GM23338 (cell line): ENCODE measurements at regions not wholly inside any gene's neighbourhood (a gene's known extent, or its start where the extent isn't known, plus 50 kb on each side); places are given as distances from the start of the nearest gene placed in this dataset.

Experiments
- ATAC-seq: fragments of 200-7000 bp; cut with Tn5 transposase; 3 replicates; pipeline ENCODE4 v1.9.1; 2020
- DNase-seq: peaks from one replicate; pipeline ENCODE4 v3.0.0-alpha.2; 2015; ENCODE audit warnings: low spot score
- H2AFZ ChIP-seq: fragments of 200-600 bp; sonication (generic); 2 replicates; pipeline ENCODE4 v1.8.0; 2016; ENCODE audit warnings: antibody characterized with exemption, mild to moderate bottlenecking, moderate library complexity
- H3F3A ChIP-seq: fragments of 200-600 bp; sonication (generic); replicated peaks from 2 replicates; pipeline ENCODE4 v1.8.0; 2017; ENCODE audit warnings: antibody characterized with exemption, mixed run types, low read depth
- H3K27ac ChIP-seq: fragments of 200-600 bp; sonication (generic); 2 replicates; pipeline ENCODE4 v1.6.1; 2016; ENCODE audit warnings: low read depth
- H3K27me3 ChIP-seq: fragments of 200-600 bp; sonication (generic); 2 replicates; pipeline ENCODE4 v1.8.0; 2016; ENCODE audit warnings: mild to moderate bottlenecking, mixed run types, moderate library complexity; ENCODE audit not compliant: insufficient read depth
- H3K36me3 ChIP-seq: fragments of 200-600 bp; sonication (generic); 2 replicates; pipeline ENCODE4 v1.8.0; 2016; ENCODE audit warnings: mild to moderate bottlenecking; ENCODE audit not compliant: insufficient read depth
- H3K4me1 ChIP-seq: fragments of 200-600 bp; sonication (generic); 2 replicates; pipeline ENCODE4 v1.8.0; 2016; ENCODE audit warnings: mild to moderate bottlenecking, moderate library complexity; ENCODE audit not compliant: insufficient read depth
- H3K4me2 ChIP-seq: fragments of 200-600 bp; sonication (generic); 2 replicates; pipeline ENCODE4 v1.7.1; 2017; ENCODE audit warnings: mixed run types
- H3K4me3 ChIP-seq: fragments of 200-600 bp; sonication (generic); 2 replicates; pipeline ENCODE4 v1.6.1; 2016; ENCODE audit warnings: mixed run types
- H3K79me2 ChIP-seq: fragments of 200-600 bp; sonication (generic); replicated peaks from 2 replicates; pipeline ENCODE4 v1.8.0; 2017; ENCODE audit warnings: mild to moderate bottlenecking; ENCODE audit not compliant: insufficient read depth
- H3K9me2 ChIP-seq: fragments of 200-600 bp; sonication (generic); 2 replicates; pipeline ENCODE4 v1.8.0; 2017; ENCODE audit not compliant: insufficient read depth
- H4K20me1 ChIP-seq: fragments of 200-600 bp; sonication (generic); replicated peaks from 2 replicates; pipeline ENCODE4 v1.8.0; 2017; ENCODE audit warnings: mild to moderate bottlenecking; ENCODE audit not compliant: insufficient read depth
- H3K27ac Mint-ChIP-seq: 2 replicates; pipeline ENCODE4 v1.8.0; 2020; ENCODE audit warnings: inconsistent platforms, mild to moderate bottlenecking, moderate library complexity, mixed read lengths
- H3K27me3 Mint-ChIP-seq: 3 replicates; pipeline ENCODE4 v1.8.0; 2022; ENCODE audit warnings: low read depth, mild to moderate bottlenecking, moderate library complexity, mixed read lengths, inconsistent platforms; ENCODE audit not compliant: insufficient read depth, poor library complexity
- H3K36me3 Mint-ChIP-seq: 3 replicates; pipeline ENCODE4 v1.8.0; 2021; ENCODE audit warnings: low read depth, mild to moderate bottlenecking, inconsistent platforms, moderate library complexity, mixed read lengths
- H3K4me1 Mint-ChIP-seq: 3 replicates; pipeline ENCODE4 v1.8.0; 2020; ENCODE audit warnings: mild to moderate bottlenecking, inconsistent platforms, mixed read lengths
- H3K4me3 Mint-ChIP-seq: 3 replicates; pipeline ENCODE4 v1.8.0; 2021; ENCODE audit warnings: moderate library complexity, mild to moderate bottlenecking, inconsistent platforms, mixed read lengths
- H3K9me3 Mint-ChIP-seq: 3 replicates; pipeline ENCODE4 v1.8.0; 2020; ENCODE audit warnings: moderate library complexity, mild to moderate bottlenecking, inconsistent platforms, mixed read lengths
- CREB1 ChIP-seq: fragments of 250-450 bp; sonication (Bioruptor Pico); IDR thresholded peaks from 2 replicates; pipeline ENCODE4 v1.5.0; 2020; ENCODE audit warnings: low read depth, mild to moderate bottlenecking, moderate library complexity
- CTCF ChIP-seq, 2 experiments: fragments of 200-600 bp in 1 of 2; sonication (generic) in 1 of 2; conservative IDR thresholded peaks; 2 replicates each; pipeline versions ENCODE4 v1.5.1 to v1.6.1; 2016 to 2017; ENCODE audit warnings: antibody characterized with exemption in 2 of 2, low read depth in 2 of 2, mild to moderate bottlenecking in 2 of 2, moderate library complexity in 1 of 2
- ETS1 ChIP-seq: IDR thresholded peaks from 2 replicates; pipeline ENCODE4 v1.6.1; 2016; ENCODE audit warnings: antibody characterized with exemption
- EZH2 ChIP-seq: fragments of 200-600 bp; sonication (generic); IDR thresholded peaks from one replicate; pipeline ENCODE4 v1.8.0; 2017; ENCODE audit warnings: antibody characterized with exemption, mild to moderate bottlenecking, low read depth; ENCODE audit not compliant: unreplicated experiment
- EZH2phosphoT487 ChIP-seq: fragments of 200-600 bp; sonication (generic); IDR thresholded peaks from one replicate; pipeline ENCODE4 v1.8.1; 2018; ENCODE audit warnings: antibody characterized with exemption; ENCODE audit not compliant: unreplicated experiment
- JUNB ChIP-seq: IDR thresholded peaks from one replicate; pipeline ENCODE4 v1.6.1; 2016; ENCODE audit warnings: antibody characterized with exemption; ENCODE audit not compliant: unreplicated experiment
- NANOG ChIP-seq: IDR thresholded peaks from 2 replicates; pipeline ENCODE4 v1.6.1; 2016; ENCODE audit warnings: antibody characterized with exemption, borderline replicate concordance
- POLR2AphosphoS5 ChIP-seq: IDR thresholded peaks from 2 replicates; pipeline ENCODE4 v1.6.1; 2016; ENCODE audit warnings: antibody characterized with exemption, low read depth
- REST ChIP-seq: IDR thresholded peaks from one replicate; pipeline ENCODE4 v1.6.1; 2018; ENCODE audit warnings: antibody characterized with exemption; ENCODE audit not compliant: unreplicated experiment
- STAT1 ChIP-seq: IDR thresholded peaks from one replicate; pipeline ENCODE4 v1.6.1; 2016; ENCODE audit warnings: antibody characterized with exemption; ENCODE audit not compliant: unreplicated experiment
- ZNF114 ChIP-seq: fragments of 250-450 bp; sonication (Bioruptor Pico); IDR thresholded peaks from 2 replicates; pipeline ENCODE4 v1.5.0; 2020; ENCODE audit warnings: mild to moderate bottlenecking, moderate library complexity
- ZNF331 ChIP-seq: fragments of 250-450 bp; sonication (Bioruptor Pico); IDR thresholded peaks from 2 replicates; pipeline ENCODE4 v1.5.0; 2020; ENCODE audit warnings: low read depth, mild to moderate bottlenecking, moderate library complexity
- ZNF462 ChIP-seq: fragments of 250-450 bp; sonication (Bioruptor Pico); IDR thresholded peaks from 2 replicates; pipeline ENCODE4 v1.5.0; 2020; ENCODE audit warnings: mild to moderate bottlenecking, moderate library complexity

- ATAC-seq = no peak
- Histone ChIP-seq H3K36me3 (no peaks in the 10 kb centered on the region), H3K4me3 (no peak overlapping the region), H3K27me3 (no peaks in the 10 kb centered on the region), H3K9me2 (no peaks in the 10 kb centered on the region), H3F3A (no peaks in the 10 kb centered on the region), H3K79me2 (no peaks in the 10 kb centered on the region), H4K20me1 (no peaks in the 10 kb centered on the region), H3K4me2 (no peak overlapping the region), H3K4me1 (no peaks in the 10 kb centered on the region), H2AFZ (no peak overlapping the region), H3K27ac (no peak overlapping the region)
- no peaks in the 10 kb centered on the region for H3K27me3 Mint-ChIP-seq
- no peak for DNase-seq
- no peaks in the 10 kb centered on the region for H3K9me3 Mint-ChIP-seq
- no peak for TF ChIP-seq REST
- TF ChIP-seq STAT1 = no peak
- no peak for TF ChIP-seq EZH2phosphoT487
- TF ChIP-seq ETS1 = no peak
- TF ChIP-seq EZH2 = no peak
- TF ChIP-seq CTCF (conservative IDR thresholded peaks at IDR 0.05; ENCODE audit: low read depth in 2 of 2) = no peak
- no peak for TF ChIP-seq JUNB
- no peak for TF ChIP-seq ZNF462 (CRISPR knock-in tag)
- no peak for TF ChIP-seq CREB1 (CRISPR knock-in tag)
- TF ChIP-seq ZNF331 (CRISPR knock-in tag) = no peak
- no peak for TF ChIP-seq POLR2AphosphoS5
- no peak for TF ChIP-seq NANOG
- TF ChIP-seq ZNF114 (CRISPR knock-in tag) = no peak
- H3K27ac Mint-ChIP-seq = no peak overlapping the region
- H3K4me3 Mint-ChIP-seq = no peak overlapping the region
- H3K4me1 Mint-ChIP-seq = no peaks in the 10 kb centered on the region
- no peaks in the 10 kb centered on the region for H3K36me3 Mint-ChIP-seq
Measured at GRCh38 chr1:218916720-218917119, 257.0 kb upstream of the LYPLAL1 start.
